ENCODE measurements at regions not wholly inside any gene's neighbourhood (a gene's known extent, or its start where the extent isn't known, plus 50 kb on each side); places are given as distances from the start of the nearest gene placed in this dataset.
A peak's percentile ranks its signal among the peaks of the same experiment; 100 is the strongest.

DNA sequence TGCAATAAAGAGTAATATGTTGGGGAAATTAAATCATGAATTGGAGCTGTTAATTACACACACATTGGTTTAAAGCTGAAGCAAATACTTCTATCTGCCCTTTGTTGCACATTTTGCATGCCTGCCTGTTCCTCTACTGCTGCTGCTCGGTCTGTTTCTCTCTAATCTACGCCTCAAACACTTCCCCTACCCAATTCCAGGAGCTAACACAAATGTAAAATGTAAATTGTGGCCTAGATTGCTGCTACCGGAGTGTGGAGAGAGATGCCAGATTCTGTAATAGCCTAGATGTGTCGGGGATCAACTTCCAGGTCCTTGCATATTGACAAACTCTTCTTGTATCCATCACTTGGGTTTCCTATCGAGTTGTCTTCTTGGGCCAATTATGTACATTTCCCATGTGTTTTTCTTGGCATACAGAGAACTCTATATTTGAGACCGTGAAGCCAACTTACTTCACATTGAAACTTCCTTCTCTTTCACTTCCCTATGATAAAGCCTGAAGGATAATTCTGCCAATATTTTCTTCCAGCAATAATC lies 450.4 kb upstream of the NR2F2 start:
- DNase-seq: peak; percentile 54

DNA sequence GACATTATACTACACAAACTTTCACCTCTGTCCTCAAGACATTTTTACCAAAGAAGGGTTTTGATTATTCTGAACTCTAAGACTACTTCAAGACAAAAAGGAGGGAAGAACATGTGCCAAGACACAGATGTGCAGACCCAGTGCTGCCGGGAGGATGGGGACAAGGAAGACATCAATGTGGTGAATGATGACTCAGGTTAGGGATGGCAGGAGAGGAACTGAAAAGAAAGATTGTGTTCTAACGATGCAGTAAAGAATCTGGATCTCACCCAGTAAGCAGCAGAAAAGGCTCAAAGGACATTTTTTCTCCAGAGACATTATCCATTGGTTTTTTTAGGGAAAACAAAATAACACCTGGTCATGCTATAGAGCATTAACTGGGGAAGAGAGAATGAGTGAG lies 449.9 kb upstream of the NR2F2 start:
- DNase-seq: no peak

DNA sequence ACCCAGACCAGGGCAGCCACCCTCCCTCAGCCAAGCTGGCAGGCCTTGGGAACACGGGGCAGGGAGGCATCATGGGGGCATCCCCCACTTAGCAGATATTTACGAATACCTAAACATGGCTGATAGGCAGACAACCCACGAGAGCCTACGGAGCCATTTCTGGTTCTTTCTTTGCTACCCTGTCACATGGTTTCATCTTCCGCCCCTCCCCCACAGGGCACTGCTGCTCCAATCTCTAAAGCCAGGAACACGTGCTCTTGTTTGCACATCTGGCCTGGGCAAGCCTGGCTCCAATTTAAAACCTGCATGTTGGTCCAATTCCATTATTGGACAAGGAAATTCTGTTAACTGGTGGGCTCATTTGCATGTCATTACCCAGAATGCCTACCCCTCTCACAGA lies 447.4 kb upstream of the NR2F2 start:
- peak; percentile 48 for DNase-seq

DNA sequence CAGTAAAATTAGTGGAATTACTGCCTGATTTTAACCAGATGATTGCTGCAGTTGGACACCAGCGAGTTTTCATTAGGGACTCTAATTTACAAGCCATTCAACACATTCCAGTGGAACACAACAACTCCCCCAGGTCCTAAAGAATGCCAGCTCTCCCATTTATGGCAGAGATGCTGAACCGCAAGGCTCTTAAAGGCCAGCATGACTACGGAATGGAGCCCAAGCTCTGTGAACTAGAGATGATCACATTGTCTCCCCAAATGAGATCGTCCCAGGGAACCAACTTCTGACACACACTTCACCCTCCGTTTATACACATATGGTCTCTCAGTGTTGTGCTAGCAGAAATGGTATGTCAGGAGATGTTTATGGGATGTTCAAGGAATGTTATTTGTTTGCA lies 446.2 kb upstream of the NR2F2 start:
- peak; percentile 48 for DNase-seq

DNA sequence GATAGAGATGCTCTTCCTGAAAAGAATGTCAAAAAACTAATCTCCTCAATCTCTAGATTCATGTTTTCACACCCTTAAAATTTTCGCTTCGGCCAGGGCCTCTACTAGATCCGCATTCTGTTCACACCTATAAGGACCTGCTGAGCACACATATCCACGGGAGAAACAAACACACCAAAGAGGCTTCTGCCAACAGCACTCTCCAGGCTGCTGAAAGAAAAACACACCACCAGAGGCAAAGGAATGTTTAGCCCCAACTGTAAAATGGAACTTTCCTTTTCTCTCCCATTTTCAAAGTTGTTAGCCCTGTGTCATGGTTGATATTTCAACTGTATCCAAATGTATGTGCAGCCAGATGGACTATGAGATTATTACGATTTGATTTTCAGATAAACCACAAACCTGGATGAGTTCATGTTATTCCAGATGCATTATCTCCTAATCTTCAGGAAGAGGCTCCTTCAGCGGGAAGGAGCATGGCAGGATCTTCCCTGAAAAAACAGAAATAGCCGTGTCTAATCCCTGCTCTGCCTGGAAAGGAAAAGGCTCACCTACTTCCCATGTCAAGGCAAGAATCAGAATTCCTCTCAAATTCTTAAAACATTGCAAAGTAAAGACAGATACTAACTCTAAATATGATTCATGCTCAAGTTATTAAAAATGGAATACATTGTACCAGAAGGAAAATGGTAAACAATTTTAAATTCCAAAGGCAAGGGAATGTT lies 442.7 kb upstream of the NR2F2 start:
- no peak for DNase-seq

DNA sequence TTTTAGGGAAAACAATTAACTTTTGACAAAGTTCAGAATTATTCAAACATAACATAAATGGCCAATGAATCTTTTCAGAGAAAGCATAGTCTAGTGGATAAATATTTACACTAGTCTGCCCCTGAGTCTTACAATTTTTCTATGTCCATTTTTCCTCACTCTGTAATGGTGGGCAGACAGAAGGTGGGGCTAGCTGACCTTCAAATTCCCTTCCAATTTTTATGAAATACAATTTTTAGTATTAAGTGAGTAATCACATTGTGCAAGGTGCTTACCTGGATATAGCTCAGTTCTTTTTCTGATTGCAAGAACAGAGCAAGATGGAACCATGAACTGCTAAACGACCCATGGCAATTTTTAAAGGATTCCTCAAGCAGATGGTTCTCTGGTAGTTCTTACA lies 441.7 kb upstream of the NR2F2 start:
- DNase-seq: no peak

DNA sequence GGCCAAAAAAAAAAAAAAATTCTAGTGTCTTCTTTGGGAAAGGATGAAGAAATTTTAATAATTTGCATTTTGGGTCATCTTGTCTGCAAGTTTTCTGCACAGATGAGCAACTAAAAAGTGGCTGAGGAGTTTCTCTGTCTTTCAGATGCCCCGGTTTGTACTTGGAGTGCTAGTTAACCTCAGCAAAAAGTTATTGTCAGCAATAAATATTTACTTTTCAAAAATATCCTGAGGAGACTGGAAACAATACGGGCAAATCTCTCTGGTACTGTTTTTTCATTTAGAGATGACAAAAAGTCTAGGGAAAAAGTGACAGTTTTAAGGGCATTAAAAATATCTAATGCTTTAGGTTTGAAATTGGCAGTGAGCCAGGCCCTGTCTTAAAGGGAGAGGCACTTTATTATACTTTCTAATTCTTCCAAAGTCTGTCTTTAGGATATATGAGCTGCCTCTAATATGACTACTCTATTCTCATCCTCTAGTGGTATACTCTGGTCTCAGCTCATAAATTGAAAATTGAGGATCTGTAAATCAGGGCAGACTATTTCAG lies 436.0 kb upstream of the NR2F2 start:
- peak; percentile 43 for DNase-seq

DNA sequence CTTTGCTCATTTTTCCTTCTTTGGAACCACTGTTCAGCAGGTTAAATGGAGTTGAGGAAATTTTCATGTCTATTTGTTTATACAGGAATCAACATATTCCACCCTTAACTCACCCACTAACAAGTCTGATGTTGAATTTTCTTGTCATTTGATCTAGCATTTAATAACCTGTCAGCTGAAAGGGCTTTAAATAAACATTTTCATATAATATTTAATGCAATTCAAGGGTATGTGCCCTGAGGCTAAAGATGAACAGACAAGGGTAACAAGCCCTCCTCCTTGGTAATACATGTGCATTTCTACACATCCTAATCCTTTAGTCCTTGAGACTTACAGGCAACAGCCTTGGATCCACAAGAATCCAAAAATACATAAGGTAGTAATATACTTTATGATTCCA lies 435.0 kb upstream of the NR2F2 start:
- peak; percentile 41 for DNase-seq

DNA sequence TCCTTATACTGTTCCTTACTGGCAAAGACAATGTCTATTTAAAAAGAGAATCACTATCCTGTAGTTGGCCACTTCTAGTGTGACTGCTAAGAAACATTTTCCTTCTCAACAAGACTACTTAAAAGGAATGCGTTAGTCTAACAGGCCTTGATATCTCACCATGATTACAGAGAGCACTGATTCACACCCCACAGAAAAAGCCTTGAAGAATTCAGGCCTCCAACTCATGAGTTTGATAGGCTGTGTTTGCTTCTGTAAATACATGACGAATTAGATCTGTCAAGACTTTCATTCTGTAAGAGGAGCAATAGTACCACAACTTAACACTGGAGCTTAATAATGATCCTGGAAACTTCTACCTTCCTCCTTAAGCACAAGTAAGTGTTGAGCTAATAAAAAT lies 432.8 kb upstream of the NR2F2 start:
- no peak for DNase-seq

DNA sequence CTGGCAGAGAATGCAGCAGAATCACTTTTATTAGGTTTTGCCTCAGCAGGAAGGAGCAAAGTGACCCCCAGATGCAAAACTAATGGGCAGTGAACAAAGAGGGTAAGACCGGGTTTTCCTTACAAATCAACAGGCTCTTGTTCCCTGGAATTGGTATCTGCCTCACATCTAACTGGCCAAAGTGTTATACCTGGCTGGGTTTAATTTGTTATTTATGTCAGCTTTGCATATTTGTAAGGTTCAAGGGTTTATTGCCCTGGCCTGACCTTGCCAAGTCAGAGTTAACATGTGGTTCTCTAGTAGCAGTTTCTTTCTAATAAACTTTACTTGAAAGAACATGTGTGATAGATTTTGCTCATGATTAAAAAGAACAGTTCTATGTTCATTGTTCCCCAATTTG lies 431.7 kb upstream of the NR2F2 start:
- DNase-seq: no peak

DNA sequence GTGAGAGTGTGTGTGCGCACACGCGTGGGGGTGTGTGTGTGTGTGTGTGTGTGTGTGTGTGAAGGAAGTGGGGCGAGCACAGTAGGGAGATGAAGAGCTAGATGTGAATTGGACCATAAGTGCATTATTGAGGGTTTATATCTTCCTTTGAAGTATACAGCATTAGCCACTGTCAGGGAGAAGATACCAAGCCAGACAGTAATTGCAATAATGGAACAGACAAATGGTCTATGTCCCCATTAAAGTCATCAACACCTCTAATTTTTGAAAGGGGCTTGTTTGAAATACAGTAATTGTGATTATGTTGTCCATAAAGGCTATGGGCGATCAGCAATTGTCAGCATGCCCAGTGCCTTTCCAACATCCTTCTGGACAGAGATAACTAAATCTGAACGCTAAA lies 429.2 kb upstream of the NR2F2 start:
- no peak for DNase-seq

DNA sequence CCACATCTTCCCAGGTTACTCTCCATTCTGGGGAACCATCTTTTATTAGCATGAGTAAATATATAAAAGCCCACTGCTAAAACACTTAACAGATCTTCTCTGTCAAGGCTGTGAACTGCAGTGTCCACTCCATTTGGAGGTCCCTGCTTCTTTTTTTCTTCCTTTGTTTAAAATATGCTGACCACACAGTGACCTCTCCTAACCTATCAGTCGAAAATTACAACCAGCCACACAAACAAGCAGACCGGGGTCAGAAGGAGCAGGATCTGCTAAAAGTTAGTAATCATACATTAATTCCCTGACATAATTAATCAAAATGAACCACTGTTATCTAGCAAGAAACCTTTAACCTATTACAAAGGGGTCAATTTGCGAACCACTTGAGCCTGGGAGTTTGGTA lies 427.9 kb upstream of the NR2F2 start:
- DNase-seq: no peak

DNA sequence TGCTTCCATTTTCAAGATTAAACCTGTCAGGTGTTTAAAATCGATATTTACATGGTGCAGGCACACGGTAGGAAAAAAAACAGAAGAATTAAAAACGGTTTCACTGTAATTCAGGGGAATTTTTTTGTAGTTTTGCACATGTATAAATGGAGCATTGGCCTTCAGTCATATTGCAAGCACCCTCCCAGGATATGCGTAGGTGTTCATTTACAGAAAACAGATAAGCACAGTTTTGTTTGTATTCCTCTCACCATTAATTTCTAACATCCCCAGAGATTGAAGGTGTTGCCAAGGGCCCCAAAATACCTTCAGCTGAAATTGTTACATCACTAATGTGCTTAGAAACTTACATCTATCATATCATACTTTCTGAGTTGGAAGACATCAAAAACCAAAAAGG lies 427.1 kb upstream of the NR2F2 start:
- DNase-seq: no peak

DNA sequence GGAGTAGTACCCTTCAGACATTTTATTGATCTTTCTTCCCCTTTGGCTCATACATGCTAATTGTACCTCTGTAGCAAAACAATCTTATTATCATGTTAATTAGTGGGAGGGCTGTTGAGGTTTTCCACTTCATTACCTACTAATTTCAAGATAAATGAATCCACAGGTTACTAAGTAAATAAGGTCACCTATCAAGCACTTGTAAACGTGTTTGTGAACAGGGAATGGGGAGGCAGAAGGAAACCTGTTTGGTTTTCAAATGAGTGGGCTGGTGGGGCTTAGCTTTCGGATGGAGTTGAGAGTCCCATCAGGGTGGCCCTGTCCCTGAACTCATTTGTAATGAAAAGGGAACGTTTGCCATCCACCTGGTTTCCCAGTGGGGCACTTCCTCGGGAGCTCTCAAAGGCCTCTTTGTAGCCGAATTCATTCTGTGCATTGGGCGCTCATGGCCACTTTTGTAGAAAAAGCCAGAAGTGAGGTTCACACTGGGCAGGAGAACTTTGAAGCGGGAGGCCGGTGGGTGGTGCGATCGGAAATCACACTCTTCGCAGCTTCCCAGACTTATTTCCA lies 419.8 kb upstream of the NR2F2 start:
- no peak for DNase-seq

DNA sequence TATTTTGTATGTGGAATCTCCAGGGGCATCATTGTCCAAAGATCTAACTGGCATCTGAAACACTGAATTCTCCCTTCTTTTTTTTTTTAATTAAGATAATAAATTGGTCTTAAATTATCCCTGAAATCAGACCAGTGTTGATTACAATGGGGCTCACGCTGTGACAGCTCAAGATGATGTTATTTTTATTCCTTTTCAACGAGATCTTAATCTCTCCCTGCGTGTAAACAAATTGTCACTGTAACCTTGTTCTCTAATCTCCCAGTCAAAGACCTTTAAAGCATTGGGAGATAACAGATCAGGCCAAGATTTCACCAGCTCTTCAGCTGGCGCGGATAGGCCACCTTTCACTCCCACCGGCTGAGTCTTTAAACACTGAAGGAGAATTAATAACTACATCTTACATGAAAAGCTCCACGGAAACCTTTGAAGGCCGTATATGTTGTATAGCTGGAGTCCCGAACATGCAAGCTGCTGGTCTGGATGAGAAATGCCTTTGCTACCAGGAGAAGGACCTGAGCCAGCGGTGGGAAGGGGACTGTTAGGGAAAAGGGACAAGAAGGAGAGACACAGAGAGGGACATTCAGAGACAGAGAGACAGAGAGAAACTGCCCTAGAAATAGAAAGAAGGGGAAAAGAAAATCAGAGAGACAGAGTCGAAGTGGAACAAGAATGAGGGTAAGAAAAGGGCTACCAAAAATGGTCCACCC lies 418.8 kb upstream of the NR2F2 start:
- no peak for DNase-seq

DNA sequence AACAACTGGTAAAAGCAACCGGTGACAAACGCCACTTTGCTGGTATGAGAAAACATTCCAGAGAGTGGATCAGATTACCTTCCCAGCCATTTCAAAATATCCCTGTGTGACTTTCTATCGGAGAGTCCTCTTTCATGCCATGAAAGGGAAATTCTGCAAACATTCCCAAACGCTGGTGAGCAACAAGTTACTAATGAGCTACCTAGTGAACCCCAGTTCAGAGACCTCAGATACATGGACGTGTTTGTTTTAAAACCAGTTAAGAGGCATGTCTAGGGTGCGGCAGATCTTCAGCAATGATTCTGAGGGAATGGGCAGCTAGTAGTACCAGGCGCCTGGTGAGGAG lies 418.2 kb upstream of the NR2F2 start:
- peak; percentile 39 for DNase-seq

DNA sequence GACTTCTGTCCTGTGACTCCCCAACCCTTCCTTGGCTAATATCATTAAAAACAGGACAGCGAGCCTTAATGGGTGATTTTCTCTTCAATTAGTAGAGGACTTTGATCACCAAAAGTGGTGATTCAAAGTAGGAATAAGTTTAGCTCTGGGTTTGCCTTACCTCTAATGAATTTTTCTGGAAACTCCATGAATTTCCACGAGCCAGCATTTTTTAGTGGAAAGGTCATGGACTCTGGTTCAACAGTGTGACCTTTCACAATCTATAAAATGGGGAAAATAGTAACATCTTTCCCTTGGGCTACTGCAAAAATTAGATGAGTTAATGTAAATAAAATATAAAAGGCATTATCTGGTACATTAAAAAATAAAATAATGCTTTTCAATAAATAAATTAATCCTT lies 417.8 kb upstream of the NR2F2 start:
- no peak for DNase-seq

DNA sequence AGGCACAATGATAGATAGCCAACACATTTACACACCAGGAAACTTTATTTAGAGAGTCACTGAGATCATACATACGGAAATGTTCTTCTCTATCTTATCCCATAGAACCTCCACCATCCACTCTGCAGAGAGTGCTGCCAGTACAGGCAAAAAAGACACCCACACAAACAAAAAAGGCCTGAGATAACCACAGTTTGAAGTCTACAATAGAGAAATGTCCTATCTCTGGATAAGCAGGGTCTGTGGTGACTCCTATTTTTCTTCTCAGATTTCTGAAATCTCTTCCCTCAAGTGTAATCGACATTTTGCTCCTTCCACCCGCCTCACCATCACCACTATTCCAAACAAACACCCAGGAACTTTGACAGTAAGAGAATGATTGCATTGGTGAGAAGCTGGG lies 413.9 kb upstream of the NR2F2 start:
- no peak for DNase-seq

DNA sequence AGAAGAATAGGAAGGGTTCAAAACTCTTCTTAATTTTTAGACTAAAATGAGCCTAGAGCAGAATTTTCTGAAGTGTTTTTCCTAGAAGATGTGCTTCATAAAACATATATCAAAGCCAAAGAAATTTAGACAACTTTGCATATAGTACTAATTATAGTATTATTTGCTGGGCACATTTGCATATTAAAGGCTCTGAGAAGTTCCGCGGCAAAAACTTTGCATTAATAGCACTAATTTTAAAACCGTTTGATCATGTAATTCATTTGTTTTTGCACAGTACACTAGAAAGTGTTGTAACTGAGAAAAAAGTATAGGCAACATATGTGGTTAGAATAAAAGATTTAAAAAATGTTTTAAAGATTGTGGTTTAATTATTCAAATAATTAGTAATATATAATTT lies 412.0 kb upstream of the NR2F2 start:
- no peak for DNase-seq

DNA sequence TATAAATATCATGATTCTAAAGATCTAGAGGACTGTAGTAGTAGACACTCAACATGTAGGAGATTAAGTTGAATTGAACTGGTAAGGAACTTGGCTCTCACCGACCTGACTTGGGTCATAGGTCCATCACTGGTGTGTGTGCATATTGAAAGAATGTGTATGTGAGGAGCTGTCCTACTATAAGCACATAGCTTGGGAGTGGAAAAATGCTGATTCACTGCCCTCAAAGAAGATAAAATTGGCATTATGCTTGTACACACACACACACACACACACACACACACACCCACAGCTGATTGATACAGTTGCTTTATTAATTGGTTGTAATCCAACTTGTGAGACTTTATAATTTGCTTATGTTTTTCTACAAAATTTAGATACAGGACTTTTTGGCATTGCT lies 411.0 kb upstream of the NR2F2 start:
- DNase-seq: no peak

DNA sequence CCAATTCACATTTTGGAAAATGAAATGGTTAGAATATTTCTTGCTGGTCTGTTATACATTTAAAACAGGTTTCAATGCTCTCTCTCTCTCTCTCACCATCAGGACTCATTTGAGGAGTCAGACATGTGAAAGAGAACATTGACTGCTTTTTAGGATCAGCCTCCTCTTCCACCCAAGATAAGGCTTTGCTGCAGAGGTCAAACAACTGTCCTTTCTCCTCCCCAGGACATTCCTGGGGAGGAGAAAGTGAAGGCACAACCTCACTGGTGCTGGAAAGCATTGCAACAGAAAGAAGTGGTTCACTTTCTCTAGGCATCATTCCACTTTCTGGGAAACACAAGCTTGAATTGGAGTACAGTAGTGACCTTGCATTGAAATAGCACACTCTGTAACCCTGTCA lies 409.1 kb upstream of the NR2F2 start:
- DNase-seq: no peak

DNA sequence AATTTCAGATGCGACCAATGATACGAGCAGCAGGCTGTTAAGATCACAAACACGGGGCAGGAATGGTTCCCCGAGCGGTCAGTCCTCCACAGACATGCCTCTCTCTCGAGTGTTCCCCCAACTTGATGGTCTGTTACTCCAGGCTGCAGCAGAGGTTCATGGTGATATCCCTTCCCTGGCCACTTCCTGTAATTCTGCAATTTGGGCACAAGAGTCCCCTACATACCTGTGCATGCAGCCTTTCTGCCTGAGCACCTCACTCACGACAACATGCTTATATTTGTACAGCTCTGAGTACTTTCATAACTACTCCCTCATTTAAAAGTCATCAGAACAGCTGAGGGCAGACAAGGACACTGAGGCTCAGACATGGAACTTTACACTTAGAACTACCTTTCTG lies 408.1 kb upstream of the NR2F2 start:
- no peak for DNase-seq

DNA sequence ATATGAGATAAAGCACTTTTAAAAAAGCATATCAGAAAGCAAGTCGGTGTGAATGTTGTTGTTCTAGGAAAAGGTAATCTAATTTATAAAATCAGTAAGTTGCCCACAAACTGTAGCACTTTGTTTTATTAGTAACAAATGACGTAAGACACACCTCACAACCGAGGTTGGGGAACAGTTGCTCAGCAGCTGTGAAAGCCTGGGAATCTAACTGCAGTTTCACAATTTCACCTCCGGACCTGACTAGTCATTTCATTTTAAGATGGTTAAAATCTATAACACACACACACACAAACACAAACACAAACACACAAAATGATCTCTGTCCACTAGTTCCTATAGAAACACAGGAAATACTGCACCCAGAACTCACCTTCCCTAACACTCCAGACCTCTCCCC lies 406.7 kb upstream of the NR2F2 start:
- no peak for DNase-seq

DNA sequence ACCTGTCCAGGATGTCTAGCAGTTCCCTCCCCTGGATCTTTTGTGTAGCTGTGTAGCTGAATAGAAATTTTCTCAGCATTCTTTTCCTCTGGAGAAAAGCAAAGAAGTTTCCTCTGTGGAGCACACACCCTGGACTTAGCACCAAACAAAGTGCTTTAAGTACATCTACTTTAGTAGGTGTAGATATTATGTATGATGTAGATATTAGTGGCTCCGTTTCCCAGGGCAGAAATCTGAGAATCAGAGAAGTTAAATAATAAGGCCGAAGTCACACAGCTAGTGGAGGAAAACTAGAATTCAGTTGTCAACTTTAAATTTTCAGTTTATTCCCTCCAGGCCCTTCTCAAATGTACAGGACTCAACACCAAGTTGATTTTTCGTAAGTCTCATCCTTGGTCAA lies 401.7 kb upstream of the NR2F2 start:
- no peak for DNase-seq

Data from tongue (tissue), 1 donor.